GM21786 (cell line): ENCODE measurements at regions not wholly inside any gene's neighbourhood (a gene's known extent, or its start where the extent isn't known, plus 50 kb on each side); places are given as distances from the start of the nearest gene placed in this dataset.

Experiments
- ATAC-seq: cut with Tn5 transposase; IDR thresholded peaks from one replicate; pipeline ENCODE4 v1.9.1; 2021; ENCODE audit not compliant: unreplicated experiment

DNA sequence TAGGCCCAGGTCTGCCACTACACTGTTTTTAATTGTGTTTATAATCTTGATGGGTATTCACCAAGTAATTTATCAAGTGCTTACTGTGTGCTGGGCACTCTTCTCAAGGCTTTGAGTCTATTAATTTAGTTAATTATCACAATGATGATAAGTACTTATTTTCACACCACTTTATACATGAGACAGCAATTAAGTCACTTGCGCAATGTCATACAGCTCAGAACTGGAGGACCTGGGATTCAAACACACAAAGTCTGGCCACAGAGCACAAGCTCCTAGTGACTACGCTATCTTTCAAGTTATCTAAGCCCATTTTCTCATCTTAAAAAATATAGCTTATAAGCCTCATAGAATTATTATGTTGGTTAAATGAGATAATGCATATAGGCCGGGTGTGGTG, 85.0 kb downstream of the LLPH start:
- ATAC-seq = no peak

DNA sequence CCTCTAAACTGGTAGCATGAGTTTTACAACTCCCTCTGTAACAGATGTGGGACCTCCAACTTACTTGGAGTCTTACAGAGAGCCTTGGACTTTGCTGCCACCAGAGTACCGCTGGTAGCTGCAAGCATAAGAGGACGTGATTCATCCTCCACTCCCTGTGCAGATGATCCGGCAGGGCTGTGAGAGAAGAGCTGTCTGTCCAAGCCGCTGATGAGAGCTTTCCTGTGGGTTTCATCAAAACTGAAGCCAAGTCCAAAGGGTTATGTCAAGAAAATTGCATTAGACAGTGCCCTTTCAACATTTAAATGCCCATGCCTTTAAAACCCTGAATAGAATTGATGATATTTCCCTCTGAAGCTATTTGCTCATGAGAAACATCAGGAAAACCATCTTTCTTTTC, 85.8 kb downstream of the LLPH start:
- no peak for ATAC-seq

DNA sequence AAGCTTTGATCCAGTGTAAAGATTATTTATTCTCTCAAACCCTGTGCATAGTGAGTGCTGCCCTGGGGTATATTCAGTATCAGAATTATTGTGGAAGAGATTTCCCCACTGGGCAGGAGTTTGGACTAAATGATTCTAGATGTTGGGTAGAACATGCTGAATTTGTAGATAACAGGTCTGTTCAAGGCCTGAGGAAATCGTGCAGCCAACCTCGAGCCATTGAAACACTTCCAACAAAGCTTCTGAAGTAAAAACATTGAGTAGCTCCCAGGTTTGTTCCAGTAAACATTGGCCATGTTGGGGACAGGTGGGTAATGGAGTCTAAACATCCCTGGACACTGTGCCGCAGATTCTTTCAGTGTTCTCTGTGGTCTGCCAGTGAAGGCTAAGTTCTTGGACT, 87.5 kb downstream of the LLPH start:
- ATAC-seq = no peak

DNA sequence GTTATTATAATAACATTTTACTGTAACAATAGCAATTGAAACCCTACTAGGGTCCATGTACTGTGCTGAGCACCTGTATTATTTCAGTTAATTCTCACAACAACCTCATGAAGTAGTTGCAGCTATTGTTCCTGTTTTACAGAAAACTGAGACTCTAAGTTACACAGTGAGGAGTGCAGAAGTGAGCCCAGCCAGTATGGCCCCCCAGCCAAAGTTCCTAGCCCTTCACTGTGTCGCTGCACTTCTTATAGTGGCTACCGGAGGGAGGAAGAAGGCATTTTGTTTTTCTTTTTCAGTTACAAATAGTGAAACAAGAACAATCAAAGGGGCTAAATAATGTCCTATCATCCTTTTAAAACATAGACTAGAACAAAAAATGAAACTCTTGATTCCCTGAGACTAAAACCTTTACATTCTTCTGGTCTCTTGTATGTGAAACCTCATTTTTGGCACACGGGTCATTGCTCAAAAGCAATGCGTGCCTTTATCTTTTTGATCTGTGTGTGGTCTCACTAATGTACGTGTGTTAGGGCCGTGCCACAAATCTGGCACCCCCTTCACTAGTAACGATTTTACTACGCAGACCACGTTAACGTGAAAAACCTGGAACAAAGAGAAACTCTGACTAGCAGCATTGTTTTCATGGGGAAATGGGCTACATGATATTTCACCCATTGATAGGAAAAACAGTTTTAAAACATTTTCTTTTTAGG, 88.7 kb downstream of the LLPH start:
- ATAC-seq = no peak

DNA sequence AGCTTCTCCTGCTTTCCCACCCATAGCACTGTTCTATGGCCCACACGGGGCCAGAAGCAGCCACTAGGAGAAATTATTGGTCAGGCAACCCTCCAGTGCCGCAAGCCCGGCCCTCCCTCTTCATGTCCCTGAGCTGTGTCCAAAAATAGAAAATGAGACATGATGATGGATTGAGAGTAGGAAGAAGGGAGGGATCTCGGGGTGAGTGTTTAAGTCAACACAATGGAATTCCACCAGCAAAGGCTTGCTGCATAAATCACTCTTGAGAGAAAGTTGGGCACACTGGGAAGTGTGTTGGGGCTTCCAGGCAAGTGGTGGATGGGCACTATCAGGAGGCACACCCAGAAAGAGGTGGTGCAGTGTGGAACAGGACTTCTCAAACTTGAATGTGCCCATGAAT, 94.2 kb downstream of the LLPH start:
- ATAC-seq = no peak

DNA sequence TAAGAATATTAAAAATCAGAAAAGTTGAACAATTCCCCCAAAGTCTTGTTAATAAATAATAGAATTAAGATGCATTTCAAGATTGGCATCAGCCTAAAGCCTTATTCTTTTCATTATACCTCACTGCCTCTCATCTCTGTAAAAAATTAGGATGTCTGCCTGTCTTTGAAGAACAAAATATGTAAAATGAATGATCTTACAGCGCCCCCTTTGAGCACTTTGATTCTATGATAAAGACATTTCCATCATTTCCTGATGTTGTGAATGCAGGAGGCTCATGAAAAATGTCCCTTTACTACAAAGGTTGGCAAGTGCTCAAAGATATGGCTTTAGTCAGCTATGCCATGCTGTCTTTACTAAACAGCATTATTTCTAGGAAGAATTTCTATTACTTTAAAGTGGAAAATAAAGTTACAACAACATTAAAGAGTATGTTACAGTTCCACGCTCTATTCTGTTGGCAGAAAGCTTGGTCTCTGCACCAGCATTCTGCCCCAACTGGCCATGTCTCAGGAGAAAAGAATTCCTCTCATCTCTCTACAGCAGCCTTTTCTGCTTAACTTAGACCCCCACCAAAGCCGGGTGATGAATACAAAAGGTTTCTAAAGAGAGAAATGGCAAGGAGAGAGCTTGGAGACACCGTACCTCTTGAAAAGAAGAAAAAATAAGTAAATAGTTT, 95.1 kb downstream of the LLPH start:
- no peak for ATAC-seq

DNA sequence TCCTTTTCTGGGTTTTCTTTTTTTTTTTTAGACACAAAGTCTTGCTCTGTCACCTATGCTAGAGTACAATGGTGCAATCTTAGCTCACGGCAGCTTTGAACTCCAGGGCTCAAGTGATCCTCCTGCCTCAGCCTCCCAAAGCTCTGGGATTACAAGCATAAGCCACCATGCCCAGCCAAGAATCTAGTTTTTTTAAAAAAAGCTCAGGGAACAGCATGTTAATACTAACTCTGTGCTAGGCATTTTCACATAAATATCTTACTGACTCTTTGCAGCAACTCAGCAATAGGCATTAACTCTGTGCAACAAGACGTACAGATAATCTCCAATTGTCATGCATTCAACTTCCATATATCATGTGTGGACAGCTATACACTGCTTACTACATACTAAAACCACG, 97.4 kb downstream of the LLPH start:
- ATAC-seq = no peak

DNA sequence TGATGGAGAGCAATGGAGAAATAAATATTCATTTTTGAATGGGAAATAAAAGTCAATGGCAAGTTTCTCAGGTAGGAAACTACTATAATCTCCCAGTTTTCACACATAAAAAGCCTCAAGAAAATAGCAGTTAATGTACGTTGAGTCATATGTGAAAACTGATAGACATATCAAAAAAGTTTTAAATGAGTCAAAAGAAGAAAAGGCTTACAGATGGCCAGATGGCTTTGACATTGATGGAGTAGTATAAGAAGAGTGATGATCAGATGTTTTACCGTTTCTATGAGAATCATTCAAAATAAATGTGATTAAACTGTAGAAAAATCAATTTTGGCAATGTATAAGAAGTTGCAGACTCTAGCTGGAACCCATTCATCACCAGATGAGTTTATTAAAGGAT, 97.8 kb downstream of the LLPH start:
- ATAC-seq = no peak

DNA sequence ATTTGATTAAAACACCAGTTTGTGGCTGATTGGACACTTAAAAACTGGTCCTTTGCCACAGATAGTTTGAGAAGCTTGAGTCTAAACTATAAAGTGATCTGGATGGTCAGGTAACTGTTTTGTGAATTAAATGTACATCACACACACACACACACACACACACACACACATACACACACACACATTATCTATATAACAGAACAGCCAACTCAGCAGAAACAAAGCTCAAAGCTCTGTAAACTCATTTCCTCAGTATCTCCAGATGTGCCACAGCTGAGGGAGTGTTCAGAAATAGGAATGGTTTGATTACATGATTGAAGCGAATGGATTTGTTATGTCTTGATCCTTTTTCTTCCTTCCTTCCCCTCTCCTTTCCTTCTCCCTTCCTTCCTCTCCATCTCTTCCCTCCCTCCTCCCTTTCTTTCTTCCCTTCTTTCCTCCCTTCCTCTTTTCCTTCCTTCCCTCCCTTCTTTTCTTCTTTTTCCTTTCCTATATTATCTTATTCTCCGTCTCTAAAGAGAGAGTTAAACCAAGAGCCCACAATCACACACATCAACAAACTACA, 100.3 kb downstream of the LLPH start:
- ATAC-seq = no peak

DNA sequence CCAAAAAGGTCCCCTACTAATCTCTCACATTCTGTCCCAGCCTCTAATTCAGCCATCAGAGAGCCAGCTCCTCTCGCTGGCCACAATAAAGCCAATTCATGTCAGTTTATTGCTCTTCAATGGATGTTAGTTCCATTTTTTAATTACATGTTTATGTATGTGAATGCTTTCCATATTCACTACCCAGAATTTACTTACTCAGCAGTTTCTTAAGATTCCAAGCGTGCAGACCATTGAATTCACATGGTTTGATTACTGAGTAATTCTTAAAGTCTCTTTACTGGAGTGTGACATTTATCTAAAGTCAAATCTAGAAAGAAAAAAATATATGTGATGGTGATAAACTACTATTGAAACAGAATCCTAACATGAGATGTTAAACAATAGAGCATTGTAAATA, 102.2 kb downstream of the LLPH start:
- no peak for ATAC-seq

DNA sequence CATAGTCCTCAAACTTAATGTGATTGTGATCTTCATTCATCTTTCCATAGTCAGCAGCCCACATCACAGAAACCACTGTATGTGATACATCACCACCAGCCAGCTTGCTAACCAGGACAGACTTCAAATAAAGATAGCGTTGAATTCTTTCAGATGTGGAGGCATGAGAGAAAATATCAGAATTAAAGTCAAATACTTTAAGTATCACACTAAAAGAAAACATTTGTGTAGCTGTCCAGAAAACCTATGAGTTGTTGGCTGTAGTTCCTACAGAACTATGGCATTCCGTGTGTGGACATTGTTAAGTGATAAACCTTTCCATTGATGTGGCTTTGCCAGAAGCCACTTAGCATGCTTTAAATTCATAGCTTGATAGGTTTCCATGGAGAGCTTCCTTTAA, 105.1 kb downstream of the LLPH start:
- ATAC-seq = no peak

DNA sequence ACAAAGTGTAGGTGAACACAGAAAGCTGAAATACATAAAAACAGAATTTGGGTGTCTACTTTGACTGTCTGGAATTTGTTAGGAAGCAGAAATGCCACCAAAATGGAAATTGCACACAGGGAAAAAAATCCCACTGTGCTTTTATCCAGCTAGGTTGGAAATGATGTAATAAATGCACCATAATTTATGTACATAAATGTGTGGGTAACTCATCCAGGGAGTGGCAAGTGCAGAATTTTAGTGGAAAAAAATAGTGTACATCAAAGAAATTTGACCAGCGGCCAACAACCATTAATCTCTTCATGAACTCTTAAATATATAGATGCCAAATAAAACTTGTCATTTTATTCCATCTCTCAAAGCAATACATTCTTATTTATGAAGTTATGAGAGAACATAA, 105.6 kb downstream of the LLPH start:
- no peak for ATAC-seq

DNA sequence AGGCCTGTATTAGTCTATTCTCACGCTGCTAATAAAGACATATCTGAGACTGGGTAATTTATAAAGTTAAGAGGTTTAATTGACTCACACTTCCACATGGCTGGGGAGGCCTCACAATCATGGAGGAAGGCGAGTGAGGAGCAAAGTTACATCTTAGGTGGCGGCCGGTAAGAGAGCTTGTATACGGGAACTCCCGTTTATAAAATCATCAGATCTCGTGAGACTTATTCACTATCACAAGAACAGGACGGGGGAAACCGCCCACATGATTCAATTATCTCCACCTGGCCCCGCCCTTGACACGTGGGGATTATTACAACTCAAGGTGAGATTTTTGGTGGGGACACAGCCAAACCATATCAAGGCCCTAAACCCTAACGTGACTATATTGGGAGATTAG, 110.1 kb downstream of the LLPH start:
- ATAC-seq = no peak

DNA sequence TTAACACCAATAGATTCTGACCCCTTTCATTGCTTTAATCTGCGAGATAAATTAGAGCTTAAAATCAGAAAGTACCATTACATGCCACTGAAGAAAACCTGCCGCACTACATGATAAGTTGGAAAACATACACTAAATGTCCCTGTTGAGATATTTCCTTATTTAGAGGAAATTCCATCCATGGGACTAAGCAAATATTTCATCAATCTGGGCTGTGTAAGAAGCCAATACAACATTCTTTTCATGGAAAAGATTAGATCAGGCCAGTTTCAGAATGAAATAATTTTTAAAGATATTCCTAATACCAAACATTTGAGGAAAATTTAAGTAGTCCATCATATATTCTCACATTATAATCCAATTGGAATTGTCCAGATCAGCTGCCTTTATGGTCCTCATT, 112.8 kb downstream of the LLPH start:
- ATAC-seq = no peak
